Fibroblast of pulmonary artery (primary cell): ENCODE measurements at regions not wholly inside any gene's neighbourhood (a gene's known extent, or its start where the extent isn't known, plus 50 kb on each side); places are given as distances from the start of the nearest gene placed in this dataset.

Experiments used
- DNase-seq: peaks from one replicate; pipeline ENCODE4 v3.0.0-alpha.2; 2010; ENCODE audit warnings: low read depth
- H3K4me3 ChIP-seq: replicated peaks from 2 replicates; pipeline ENCODE4 v1.5.1; 2011; ENCODE audit warnings: low read depth, mild to moderate bottlenecking, control low read depth, low read length, moderate library complexity
- TF ChIP-seq, protein P1 (sequence below): IDR thresholded peaks from 2 replicates; pipeline ENCODE4 v1.5.1; 2011; ENCODE audit warnings: mild to moderate bottlenecking, control low read depth, low read length, inconsistent platforms; ENCODE audit errors: missing control alignments

DNA sequence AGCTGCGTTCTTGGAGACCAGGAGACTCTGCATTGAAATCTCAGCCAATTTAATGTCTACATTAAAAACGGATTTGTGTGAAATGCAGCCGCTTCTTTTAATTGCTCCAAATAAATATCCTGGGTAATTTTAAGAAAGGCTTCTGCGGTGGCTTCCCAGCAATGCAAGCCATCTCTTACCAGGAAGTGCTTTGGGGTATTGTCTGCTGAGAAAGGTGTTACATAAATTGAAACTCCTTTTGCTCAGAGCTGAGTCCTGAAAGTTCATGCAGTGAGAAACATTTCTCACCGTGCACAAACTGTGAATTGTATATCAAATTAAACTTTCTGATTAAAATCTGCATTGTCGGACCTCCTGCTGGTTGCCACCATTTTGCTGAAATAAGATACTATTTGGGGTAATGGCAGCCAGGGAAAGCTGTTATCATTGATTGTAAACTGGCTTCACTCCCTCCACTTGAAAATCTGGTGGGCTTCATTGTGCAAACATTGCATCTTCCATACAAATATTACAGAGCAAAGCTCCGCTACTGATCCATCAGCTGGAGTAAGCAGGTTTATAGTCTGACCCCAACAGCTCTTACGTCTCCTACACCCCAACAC, 59.5 kb downstream of the ZIC5 start:
- no peak for DNase-seq
- H3K4me3 ChIP-seq: no peak overlapping the region
- TF ChIP-seq, protein P1, sequence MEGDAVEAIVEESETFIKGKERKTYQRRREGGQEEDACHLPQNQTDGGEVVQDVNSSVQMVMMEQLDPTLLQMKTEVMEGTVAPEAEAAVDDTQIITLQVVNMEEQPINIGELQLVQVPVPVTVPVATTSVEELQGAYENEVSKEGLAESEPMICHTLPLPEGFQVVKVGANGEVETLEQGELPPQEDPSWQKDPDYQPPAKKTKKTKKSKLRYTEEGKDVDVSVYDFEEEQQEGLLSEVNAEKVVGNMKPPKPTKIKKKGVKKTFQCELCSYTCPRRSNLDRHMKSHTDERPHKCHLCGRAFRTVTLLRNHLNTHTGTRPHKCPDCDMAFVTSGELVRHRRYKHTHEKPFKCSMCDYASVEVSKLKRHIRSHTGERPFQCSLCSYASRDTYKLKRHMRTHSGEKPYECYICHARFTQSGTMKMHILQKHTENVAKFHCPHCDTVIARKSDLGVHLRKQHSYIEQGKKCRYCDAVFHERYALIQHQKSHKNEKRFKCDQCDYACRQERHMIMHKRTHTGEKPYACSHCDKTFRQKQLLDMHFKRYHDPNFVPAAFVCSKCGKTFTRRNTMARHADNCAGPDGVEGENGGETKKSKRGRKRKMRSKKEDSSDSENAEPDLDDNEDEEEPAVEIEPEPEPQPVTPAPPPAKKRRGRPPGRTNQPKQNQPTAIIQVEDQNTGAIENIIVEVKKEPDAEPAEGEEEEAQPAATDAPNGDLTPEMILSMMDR: no peak

DNA sequence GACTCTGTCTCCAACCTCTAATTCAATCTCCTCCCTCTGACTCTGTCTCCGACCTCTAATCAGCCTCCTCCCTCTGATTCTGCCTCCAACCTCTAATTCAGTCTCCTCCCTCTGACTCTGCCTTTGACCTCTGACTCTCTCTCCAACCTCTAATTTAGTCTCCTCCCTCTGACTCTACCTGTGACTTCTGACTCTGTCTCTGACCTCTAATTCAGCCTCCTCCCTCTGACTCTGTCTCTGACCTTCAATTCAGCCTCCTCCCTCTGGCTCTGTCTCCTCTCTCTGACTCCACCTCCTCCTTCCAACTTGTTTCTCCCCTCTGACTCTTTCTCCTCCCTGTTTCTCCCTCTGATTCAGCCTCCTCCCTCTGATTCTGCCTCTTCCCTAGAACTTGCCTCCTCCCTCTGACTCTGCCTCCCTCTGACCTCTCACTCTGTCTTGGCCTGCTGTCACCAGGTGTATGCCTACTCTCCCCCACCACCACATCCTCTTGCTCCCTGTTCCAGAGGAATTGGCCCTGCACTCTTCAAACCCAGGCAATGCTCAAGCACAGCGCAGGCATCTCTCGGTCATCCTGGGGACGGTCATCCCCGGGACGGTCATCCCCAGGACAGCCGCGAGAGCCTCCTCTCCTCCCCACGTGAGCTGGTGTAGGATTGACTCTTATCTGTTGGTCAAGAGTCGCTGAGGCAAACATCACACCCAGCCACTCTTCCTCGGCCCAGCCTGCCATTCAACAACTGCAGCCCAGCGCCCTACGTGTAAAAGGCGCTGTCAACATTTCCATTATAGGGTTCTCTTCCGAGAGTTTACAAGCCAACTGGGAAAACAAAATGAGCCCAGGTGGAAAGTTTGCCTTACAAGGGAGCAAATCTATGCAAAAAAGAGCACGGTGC, 60.2 kb downstream of the ZIC5 start:
- TF ChIP-seq, protein P1: no peak
- no peak for DNase-seq
- no peak overlapping the region for H3K4me3 ChIP-seq

DNA sequence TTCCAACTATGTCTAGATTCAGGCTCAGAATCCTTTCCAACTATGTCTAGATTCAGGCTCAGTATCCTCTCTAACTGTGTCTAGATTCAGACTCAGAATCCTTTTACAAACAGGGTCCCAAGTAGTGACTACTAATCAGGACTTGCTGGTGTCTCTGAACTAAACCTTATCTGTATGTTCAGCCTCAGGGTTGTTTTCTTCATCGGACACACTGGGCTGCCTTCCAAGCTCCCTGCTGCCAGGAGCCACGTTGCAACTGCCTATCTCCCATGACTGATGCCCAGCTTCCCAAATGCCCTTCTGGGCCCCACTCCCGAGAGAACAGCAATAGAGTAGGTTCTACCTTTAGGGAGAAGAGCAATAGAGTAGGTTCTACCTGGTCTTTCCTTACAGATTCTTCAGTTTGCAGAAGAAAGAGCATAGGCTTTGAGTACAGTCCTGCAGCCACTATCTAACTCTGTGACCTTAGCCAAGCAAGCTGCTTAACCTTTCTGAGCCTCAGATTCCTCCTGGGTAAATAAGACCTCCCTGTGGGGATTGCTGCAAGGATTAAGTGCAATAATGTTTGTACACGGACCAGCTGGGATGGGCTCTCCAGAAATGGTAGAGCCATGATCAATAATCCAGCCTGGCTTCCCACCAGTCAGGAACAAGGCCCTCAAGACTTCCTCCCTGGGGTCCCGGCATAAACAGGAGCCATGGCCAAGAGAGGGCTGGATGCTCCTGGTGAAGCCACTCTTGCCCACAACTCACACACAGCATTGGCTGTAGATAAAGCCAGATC, 61.5 kb downstream of the ZIC5 start:
- no peak overlapping the region for H3K4me3 ChIP-seq
- TF ChIP-seq, protein P1: no peak
- no peak for DNase-seq

DNA sequence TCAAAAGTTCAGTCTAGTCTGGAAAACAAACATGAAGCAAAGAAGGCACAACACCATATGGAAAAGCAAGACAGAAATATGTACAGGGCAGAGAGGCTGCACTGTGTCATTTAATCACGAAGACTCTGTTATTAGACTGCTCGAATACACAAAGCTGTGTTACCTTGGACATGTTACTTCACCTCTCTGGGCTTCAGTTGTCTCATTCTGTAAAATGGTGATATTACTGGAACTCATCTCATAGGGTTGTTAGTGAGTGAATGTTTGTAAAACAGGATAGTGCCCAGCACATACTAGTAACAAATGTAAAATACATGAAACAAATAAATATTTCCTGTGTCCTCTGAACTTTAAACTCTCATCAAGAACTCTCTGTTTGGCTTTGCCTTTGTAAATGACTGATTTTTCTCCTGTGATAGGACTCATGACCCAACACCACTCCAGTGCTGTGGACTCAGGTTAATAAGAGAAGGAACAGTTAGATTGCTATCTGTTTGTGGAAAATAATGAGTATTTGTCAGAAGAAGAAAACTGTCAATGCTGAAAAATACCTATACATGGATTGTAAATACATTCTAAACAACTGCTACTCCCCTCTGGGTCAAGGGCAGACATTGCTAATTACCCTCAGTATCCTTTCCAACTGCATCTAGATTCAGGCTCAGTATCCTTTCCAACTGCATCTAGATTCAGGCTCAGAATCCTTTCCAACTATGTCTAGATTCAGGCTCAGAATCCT, 62.3 kb downstream of the ZIC5 start:
- no peak overlapping the region for H3K4me3 ChIP-seq
- TF ChIP-seq, protein P1: no peak
- no peak for DNase-seq

DNA sequence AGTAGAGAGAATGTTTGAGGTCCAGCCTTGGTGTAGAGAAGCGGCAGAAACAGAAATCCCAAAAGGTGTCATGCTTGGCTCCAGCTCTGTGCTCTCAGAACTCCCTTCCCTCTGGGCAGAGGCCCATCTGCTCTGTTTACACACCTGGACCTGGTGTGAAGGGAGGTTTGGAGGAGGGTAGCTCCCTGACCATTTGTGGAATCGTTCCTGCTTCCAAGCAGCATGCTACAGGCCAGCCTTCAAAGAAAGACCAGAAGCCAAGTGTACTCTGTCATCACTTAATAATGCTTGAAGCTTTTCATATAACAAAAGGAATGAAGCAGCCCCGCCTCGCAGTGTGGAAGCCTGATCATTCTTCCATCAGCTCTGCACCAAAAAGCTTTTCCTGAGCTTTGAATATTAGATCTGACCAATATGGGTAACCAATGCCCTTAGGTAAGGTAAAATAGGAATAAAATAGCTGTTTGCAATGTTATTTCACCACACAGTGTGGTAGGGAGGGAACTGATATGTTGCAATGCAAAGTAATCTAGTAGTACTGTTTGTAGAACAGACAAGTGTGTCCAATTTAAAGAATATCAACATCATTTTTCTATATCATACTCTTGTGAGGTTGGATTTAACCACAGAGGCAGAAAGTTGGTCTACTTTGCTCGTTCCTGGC, 63.3 kb downstream of the ZIC5 start:
- no peak for DNase-seq
- H3K4me3 ChIP-seq: no peak overlapping the region
- TF ChIP-seq, protein P1: no peak

DNA sequence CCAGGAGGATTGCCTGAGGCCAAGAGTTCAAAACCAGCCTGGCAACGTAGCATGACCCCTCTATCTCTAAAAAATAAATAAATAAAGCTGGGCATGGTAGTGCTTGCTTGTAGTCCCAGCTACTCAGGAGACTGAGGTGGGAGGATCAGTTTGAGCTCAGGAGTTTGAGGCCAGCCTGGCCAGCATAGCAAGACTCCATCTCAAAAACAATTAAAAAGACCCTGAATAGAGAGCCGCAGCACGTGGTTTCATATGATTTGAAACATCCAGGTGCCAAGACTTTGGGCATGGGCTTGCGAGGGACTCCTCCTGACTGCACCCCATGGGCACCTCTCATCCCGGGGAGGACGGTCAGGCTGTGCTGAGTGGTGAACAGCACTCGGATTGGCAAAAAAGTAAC, 63.9 kb downstream of the ZIC5 start:
- DNase-seq: no peak
- no peak overlapping the region for H3K4me3 ChIP-seq
- TF ChIP-seq, protein P1: no peak
